ENCODE measurements at regions not wholly inside any gene's neighbourhood (a gene's known extent, or its start where the extent isn't known, plus 50 kb on each side); places are given as distances from the start of the nearest gene placed in this dataset.

GRCh38 chr11:97078443-97078842 lies 688.6 kb downstream of the JRKL start:
- dilution Hi-C loops (cut with HindIII; ENCODE audit: low sequenced_read_pairs, unreplicated experiment) (no loop called here), in situ Hi-C loops (cut with MboI; ENCODE audit: low sequenced_read_pairs) (no loop called here), intact Hi-C loops (cut with micrococcal nuclease) (no loop called here)
- Histone ChIP-seq H3K79me1 (ENCODE audit: low read depth in 1 of 2, low read length in 2 of 2) (no peaks in the 10 kb centered on the region), H3K4me2 (ENCODE audit: low read depth, low read length) (no peak overlapping the region), H3K9ac (ENCODE audit: low read depth, low read length) (no peak overlapping the region), H2BK20ac (ENCODE audit: low read depth, low read length) (no peak overlapping the region), H2BK15ac (ENCODE audit: low read depth, low read length) (no peak overlapping the region), H3K4me3 (ENCODE audit: insufficient read depth, low read depth, low read length) (no peak overlapping the region), H3K56ac (ENCODE audit: extremely low read depth, insufficient read depth, low read length) (no peak overlapping the region), H3K18ac (ENCODE audit: low read depth, low read length) (no peak overlapping the region), H2AK5ac (ENCODE audit: low read depth, low read length) (no peak overlapping the region), H2AFZ (replicated peaks; ENCODE audit: low read length, poor library complexity) (no peak overlapping the region), H2BK5ac (ENCODE audit: low read depth, low read length, poor library complexity, severe bottlenecking) (no peak overlapping the region), H3K23ac (ENCODE audit: low read depth, low read length) (no peak overlapping the region), H2AK9ac (replicated peaks; ENCODE audit: low read depth, low read length, poor library complexity) (no peak overlapping the region), H3K4ac (ENCODE audit: low read depth, low read length) (no peak overlapping the region), H4K8ac (ENCODE audit: low read depth in 2 of 2, low read length in 2 of 2) (no peak overlapping the region), H3K27me3 (ENCODE audit: control insufficient read depth, insufficient read depth, low read length) (no peaks in the 10 kb centered on the region), H2BK120ac (ENCODE audit: low read depth, low read length) (no peak overlapping the region), H4K5ac (ENCODE audit: low read depth, low read length) (no peak overlapping the region), H3K14ac (replicated peaks; ENCODE audit: low read depth, low read length) (no peak overlapping the region), H4K91ac (ENCODE audit: insufficient read depth, low read depth, low read length) (no peak overlapping the region), H4K20me1 (ENCODE audit: insufficient read depth, low read length) (no peaks in the 10 kb centered on the region), H3K4me1 (ENCODE audit: control insufficient read depth, insufficient read depth, low read length) (no peaks in the 10 kb centered on the region), H3K9me1 (ENCODE audit: insufficient read depth, low read length) (no peaks in the 10 kb centered on the region), H3K27ac (ENCODE audit: insufficient read depth, low read length) (no peak overlapping the region), H3K36me3 (ENCODE audit: control insufficient read depth, insufficient read depth, low read length) (no peaks in the 10 kb centered on the region), H3K9me3 (ENCODE audit: control insufficient read depth, insufficient read depth, low read length) (peaks cover 5% of the 10 kb centered on the region)
- no peak for ATAC-seq (ENCODE audit: low read depth)
- no TSS peak for BruUV-seq (replicated peaks)
- no peak for TF ChIP-seq SMC3 (IDR thresholded peaks at IDR 0.05; ENCODE audit: low read depth, low read length)
- TF ChIP-seq RFX5 (IDR thresholded peaks at IDR 0.05; ENCODE audit: low read depth, low read length), result no peak
- no peak for TF ChIP-seq MAFK (IDR thresholded peaks at IDR 0.05; ENCODE audit: low read depth, low read length)
- no peak for TF ChIP-seq BHLHE40 (IDR thresholded peaks at IDR 0.05; ENCODE audit: low read depth, low read length)
- no peak for TF ChIP-seq RAD21 (IDR thresholded peaks at IDR 0.05; ENCODE audit: low read length)
- no peak for TF ChIP-seq NFE2L2 (IDR thresholded peaks at IDR 0.05; ENCODE audit: low read depth, low read length)
- WGBS, 2 experiments (ENCODE audit: extremely low coverage in 2 of 2, insufficient read length in 1 of 2), result no CpG with 5 or more reads among the region's 2 CpGs
- ChIA-PET CTCF (no interaction called here), POLR2A (ENCODE audit: unreplicated experiment) (no interaction called here)
- DNase-seq, result no peak

All from IMR-90 (cell line).